ENCODE measurements at regions not wholly inside any gene's neighbourhood (a gene's known extent, or its start where the extent isn't known, plus 50 kb on each side); places are given as distances from the start of the nearest gene placed in this dataset.
"Not testable (repeated sequence)": the region's sequence is repeated elsewhere in the genome, so short reads cannot be mapped to it uniquely, and the experiment has no call there.

DNA sequence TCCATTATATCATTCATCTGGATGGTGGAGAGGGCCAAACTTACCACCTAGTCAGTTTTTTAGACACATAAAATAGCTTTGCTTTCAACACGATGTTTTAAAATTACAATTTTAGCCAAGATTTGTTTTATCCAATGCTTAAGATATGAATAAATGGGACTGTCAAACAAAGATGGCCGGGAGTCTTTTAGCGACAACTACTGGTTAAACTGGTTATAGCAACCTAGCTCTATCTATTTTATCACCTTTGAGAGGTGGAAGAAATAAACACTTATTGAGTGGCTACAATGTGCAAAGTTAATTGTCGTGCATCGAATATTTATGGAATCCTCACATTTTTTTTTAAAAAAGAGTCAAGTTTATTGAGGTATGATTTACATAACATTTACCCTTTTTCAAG is 279.8 kb downstream of the MIAT start:
- WGBS (ENCODE audit: insufficient coverage), result no CpG with 5 or more reads among the region's 5 CpGs
- Histone ChIP-seq H3K36me3 (ENCODE audit: control insufficient read depth, insufficient read depth, low read length) (no peaks in the 10 kb centered on the region), H3K27me3 (ENCODE audit: control insufficient read depth, insufficient read depth, low read length) (peaks cover 10% of the 10 kb centered on the region), H3K4me1 (ENCODE audit: control insufficient read depth, insufficient read depth, low read length) (no peaks in the 10 kb centered on the region), H3K9me3 (replicated peaks; ENCODE audit: control insufficient read depth, low read depth, low read length) (no peaks in the 10 kb centered on the region), H3K27ac (ENCODE audit: low read length) (no peak overlapping the region), H3K4me3 (ENCODE audit: low read length) (no peak overlapping the region)
- no peak for DNase-seq

DNA sequence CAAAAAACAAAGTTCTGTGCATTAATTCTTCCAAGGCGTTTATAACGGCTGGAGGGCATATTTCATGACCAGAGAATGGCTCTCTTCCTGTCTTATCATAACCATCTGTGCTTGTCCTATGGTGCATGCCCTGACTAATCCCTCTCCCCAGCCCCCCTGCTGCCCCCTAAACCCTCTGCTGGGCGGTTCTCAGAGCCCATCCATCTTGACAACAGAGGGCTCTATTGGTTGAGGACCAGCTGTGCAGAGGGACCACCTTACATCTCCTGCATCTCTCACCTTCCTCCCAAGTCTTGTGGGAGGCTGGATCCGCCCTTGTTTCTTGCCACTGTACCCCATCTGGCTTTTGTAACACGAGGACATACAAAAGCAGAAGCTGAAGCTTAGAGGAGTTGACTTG is 282.1 kb downstream of the MIAT start:
- Histone ChIP-seq H3K4me3 (ENCODE audit: low read length) (no peak overlapping the region), H3K4me1 (ENCODE audit: control insufficient read depth, insufficient read depth, low read length) (no peaks in the 10 kb centered on the region), H3K9me3 (replicated peaks; ENCODE audit: control insufficient read depth, low read depth, low read length) (no peaks in the 10 kb centered on the region), H3K27ac (ENCODE audit: low read length) (no peak overlapping the region), H3K36me3 (ENCODE audit: control insufficient read depth, insufficient read depth, low read length) (no peaks in the 10 kb centered on the region), H3K27me3 (ENCODE audit: control insufficient read depth, insufficient read depth, low read length) (peaks cover 10% of the 10 kb centered on the region)
- 43% methylated on average over 5 of the region's 5 CpGs for WGBS (ENCODE audit: insufficient coverage)
- no peak for DNase-seq

DNA sequence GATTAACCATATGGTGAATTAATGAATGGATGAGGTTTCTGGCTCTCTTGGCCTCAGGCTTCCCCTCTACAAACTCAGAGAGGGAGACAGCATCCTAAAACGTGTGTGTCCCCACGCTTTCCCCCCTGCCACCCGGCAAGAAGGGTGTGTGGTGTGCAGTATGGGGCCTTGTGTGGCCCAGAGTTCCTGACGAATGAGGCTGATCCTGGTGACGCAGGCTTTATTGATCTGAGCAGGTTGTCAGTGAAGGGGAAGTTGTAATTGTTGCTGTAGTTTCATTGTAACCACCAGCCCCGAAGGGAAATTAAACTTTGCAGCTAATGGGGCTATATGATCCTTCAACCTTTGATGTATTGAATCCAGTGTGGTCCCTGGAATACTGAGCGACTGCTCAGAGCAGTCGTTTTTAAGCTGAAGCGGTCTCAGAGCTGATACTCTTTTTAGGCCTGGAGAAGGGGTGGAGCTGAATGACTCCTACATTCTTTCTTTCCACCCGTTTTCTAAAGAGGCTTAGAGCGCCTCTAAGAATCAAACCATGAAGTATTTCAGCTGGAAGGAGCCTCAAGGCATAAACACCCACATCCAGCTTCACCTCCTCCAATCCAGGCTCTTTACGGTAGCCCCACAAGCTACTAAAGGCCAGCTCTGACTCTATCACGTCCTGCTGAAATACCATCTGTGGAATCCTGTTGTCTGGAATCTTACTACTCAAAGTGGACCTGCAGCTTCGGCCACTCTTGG is 284.7 kb downstream of the MIAT start:
- 51% methylated on average over 7 of the region's 14 CpGs for WGBS (ENCODE audit: insufficient coverage)
- Histone ChIP-seq H3K27me3 (ENCODE audit: control insufficient read depth, insufficient read depth, low read length) (peaks cover 6% of the 10 kb centered on the region), H3K27ac (ENCODE audit: low read length) (no peak overlapping the region), H3K36me3 (ENCODE audit: control insufficient read depth, insufficient read depth, low read length) (no peaks in the 10 kb centered on the region), H3K9me3 (replicated peaks; ENCODE audit: control insufficient read depth, low read depth, low read length) (no peaks in the 10 kb centered on the region), H3K4me1 (ENCODE audit: control insufficient read depth, insufficient read depth, low read length) (no peaks in the 10 kb centered on the region), H3K4me3 (ENCODE audit: low read length) (no peak overlapping the region)
- DNase-seq, result peak; percentile 18

DNA sequence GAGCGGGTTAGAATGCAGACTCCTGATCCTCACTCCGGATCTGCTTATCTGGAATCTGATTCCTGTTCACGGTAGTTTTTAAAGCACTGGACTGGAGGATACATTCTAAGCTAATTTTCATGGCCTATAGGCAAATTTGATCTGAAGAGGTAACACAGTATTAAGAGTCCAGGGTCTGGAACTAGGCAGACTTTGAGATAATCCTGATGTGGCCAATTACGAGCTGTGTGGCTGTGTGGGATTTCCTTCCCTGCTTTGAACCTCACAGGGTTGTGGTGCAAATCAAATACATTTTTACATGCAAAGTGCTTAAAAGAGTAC is 285.2 kb downstream of the MIAT start:
- H3K36me3 ChIP-seq (ENCODE audit: control insufficient read depth, insufficient read depth, low read length), result no peaks in the 10 kb centered on the region
- no peaks in the 10 kb centered on the region for H3K4me1 ChIP-seq (ENCODE audit: control insufficient read depth, insufficient read depth, low read length)
- no peak overlapping the region for H3K4me3 ChIP-seq (ENCODE audit: low read length)
- 29% methylated on average over 3 of the region's 4 CpGs for WGBS (ENCODE audit: insufficient coverage)
- no peaks in the 10 kb centered on the region for H3K9me3 ChIP-seq (replicated peaks; ENCODE audit: control insufficient read depth, low read depth, low read length)
- DNase-seq, result peak; percentile 11
- peaks cover 6% of the 10 kb centered on the region for H3K27me3 ChIP-seq (ENCODE audit: control insufficient read depth, insufficient read depth, low read length)
- H3K27ac ChIP-seq (ENCODE audit: low read length), result no peak overlapping the region

DNA sequence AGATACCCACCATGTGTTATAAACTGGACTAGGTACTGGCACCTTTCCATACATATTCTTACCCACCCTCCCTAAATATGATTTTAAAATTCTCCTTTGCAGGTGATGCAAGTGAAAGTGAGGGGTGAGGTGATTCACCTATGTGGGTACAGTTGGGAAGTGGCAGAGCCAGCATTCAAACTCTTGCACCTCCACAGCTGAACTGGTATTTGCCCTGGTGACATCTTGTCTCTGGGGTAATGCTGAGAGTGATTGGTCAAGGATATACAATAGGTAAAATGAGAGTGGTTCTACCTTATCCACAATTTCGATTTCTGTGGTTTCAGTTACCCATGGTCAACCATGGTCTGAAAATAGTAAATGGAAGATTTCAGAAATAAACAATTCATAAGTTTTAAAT is 288.2 kb downstream of the MIAT start:
- no CpG with 5 or more reads among the region's 1 CpG for WGBS (ENCODE audit: insufficient coverage)
- no peaks in the 10 kb centered on the region for H3K36me3 ChIP-seq (ENCODE audit: control insufficient read depth, insufficient read depth, low read length)
- DNase-seq, result no peak
- no peaks in the 10 kb centered on the region for H3K4me1 ChIP-seq (ENCODE audit: control insufficient read depth, insufficient read depth, low read length)
- H3K27me3 ChIP-seq (ENCODE audit: control insufficient read depth, insufficient read depth, low read length), result peaks cover 2% of the 10 kb centered on the region
- H3K4me3 ChIP-seq (ENCODE audit: low read length), result no peak overlapping the region
- no peaks in the 10 kb centered on the region for H3K9me3 ChIP-seq (replicated peaks; ENCODE audit: control insufficient read depth, low read depth, low read length)
- H3K27ac ChIP-seq (ENCODE audit: low read length), result no peak overlapping the region

DNA sequence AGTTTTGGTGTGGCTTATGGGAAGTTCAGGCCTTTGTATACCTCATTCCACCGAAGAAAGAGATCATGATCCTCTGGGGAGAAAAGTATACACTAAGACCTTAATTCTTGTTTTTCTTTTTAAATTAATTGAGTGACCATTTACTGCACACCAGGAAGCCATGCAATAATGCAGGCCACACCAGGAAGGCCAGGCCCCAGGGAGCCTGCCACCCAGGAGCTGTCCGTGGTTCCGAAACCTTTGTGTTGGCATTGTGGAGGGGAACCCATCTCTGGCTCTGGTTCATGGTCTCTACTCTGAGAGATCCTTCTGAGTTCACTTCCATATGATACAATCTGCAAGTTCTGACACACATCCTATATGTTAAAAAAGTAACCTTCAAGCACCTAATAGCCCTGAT is 291.8 kb downstream of the MIAT start:
- H3K36me3 ChIP-seq (ENCODE audit: control insufficient read depth, insufficient read depth, low read length), result no peaks in the 10 kb centered on the region
- H3K4me3 ChIP-seq (ENCODE audit: low read length), result no peak overlapping the region
- peak; percentile 16 for DNase-seq
- H3K4me1 ChIP-seq (ENCODE audit: control insufficient read depth, insufficient read depth, low read length), result peaks cover 10% of the 10 kb centered on the region
- WGBS (ENCODE audit: insufficient coverage), result 24% methylated on average over 2 of the region's 3 CpGs
- no peak overlapping the region for H3K27ac ChIP-seq (ENCODE audit: low read length)
- peaks cover 17% of the 10 kb centered on the region for H3K27me3 ChIP-seq (ENCODE audit: control insufficient read depth, insufficient read depth, low read length)
- no peaks in the 10 kb centered on the region for H3K9me3 ChIP-seq (replicated peaks; ENCODE audit: control insufficient read depth, low read depth, low read length)

DNA sequence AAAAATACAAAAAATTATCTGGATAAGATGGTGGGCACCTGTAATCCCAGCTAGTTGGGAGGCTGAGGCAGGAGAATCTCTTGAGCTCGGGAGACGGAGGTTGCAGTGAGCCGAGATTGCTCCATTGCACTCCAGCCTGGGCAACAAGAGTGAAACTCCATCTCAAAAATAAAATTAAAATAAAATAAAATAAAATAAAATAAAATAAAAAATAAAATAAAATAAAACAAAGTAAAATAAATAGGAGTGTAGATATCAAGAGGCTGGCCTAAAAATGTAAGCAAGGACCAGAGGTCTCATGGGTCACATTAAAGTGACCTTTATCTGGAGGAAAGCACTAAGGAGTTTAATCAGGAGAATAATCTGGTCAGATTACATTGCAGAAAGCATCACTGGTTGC is 293.8 kb downstream of the MIAT start:
- not testable (repeated sequence) for H3K36me3 ChIP-seq (ENCODE audit: control insufficient read depth, insufficient read depth, low read length); H3K27ac ChIP-seq (ENCODE audit: low read length); H3K4me3 ChIP-seq (ENCODE audit: low read length); DNase-seq; H3K9me3 ChIP-seq (replicated peaks; ENCODE audit: control insufficient read depth, low read depth, low read length)
- no CpG with 5 or more reads among the region's 3 CpGs for WGBS (ENCODE audit: insufficient coverage)
- Histone ChIP-seq H3K27me3 (ENCODE audit: control insufficient read depth, insufficient read depth, low read length) (peaks cover 22% of the 10 kb centered on the region), H3K4me1 (ENCODE audit: control insufficient read depth, insufficient read depth, low read length) (peaks cover 10% of the 10 kb centered on the region)

DNA sequence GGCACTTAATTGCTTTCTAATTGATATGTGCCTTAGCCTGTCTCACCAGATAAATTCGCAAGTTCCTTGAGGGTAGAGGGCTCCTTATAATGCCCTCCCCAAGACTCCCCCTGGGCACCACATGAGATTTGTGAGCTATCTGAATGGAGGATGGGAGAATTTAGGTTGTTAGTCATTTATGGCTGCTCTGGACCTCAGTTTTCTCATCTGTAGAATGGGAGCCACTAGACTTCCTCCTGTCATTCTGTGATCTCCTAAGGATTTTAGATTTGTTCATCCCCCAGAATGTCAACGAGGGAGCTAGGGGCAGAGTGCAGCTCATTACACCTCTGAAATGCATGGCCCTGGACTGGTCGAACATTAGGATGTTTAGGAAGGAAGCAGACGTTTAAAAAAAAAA is 294.6 kb downstream of the MIAT start:
- H3K27me3 ChIP-seq (ENCODE audit: control insufficient read depth, insufficient read depth, low read length), result peaks cover 24% of the 10 kb centered on the region
- no peaks in the 10 kb centered on the region for H3K36me3 ChIP-seq (ENCODE audit: control insufficient read depth, insufficient read depth, low read length)
- no peak for DNase-seq
- H3K27ac ChIP-seq (ENCODE audit: low read length), result no peak overlapping the region
- peaks cover 10% of the 10 kb centered on the region for H3K4me1 ChIP-seq (ENCODE audit: control insufficient read depth, insufficient read depth, low read length)
- H3K9me3 ChIP-seq (replicated peaks; ENCODE audit: control insufficient read depth, low read depth, low read length), result no peaks in the 10 kb centered on the region
- no CpG with 5 or more reads among the region's 4 CpGs for WGBS (ENCODE audit: insufficient coverage)
- H3K4me3 ChIP-seq (ENCODE audit: low read length), result no peak overlapping the region

DNA sequence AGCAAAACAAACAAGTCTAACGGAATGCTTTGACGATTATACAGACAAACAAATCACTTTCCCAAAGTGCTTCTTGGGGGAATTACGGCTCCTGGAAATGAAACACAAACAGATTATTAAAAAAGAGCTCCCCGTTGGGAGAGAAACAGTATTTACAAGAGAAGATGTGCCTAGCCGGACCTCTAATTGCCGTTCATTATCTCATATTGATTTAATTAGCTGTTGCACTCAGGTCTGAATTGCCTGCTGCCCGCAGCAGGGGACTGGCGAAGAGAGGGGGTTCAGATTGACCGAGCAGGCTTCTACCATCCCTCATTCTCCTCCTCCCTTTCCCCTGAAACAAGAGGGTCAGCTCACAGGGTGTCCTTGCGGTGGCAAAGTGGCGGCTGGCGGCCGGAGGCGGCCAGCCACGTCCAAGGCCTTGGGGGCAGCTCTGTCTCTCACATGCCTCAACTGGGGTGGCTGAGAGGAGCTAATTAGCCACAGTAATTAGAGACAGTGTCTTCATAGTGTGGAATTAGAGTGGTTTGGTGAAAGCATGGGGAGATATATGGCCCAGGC is 295.1 kb downstream of the MIAT start:
- Histone ChIP-seq H3K4me3 (ENCODE audit: low read length) (no peak overlapping the region), H3K9me3 (replicated peaks; ENCODE audit: control insufficient read depth, low read depth, low read length) (no peaks in the 10 kb centered on the region), H3K4me1 (ENCODE audit: control insufficient read depth, insufficient read depth, low read length) (peaks cover 10% of the 10 kb centered on the region), H3K27me3 (ENCODE audit: control insufficient read depth, insufficient read depth, low read length) (peaks cover 25% of the 10 kb centered on the region), H3K36me3 (ENCODE audit: control insufficient read depth, insufficient read depth, low read length) (no peaks in the 10 kb centered on the region), H3K27ac (ENCODE audit: low read length) (no peak overlapping the region)
- DNase-seq, result peak; percentile 58
- WGBS (ENCODE audit: insufficient coverage), result 32% methylated on average over 6 of the region's 15 CpGs

DNA sequence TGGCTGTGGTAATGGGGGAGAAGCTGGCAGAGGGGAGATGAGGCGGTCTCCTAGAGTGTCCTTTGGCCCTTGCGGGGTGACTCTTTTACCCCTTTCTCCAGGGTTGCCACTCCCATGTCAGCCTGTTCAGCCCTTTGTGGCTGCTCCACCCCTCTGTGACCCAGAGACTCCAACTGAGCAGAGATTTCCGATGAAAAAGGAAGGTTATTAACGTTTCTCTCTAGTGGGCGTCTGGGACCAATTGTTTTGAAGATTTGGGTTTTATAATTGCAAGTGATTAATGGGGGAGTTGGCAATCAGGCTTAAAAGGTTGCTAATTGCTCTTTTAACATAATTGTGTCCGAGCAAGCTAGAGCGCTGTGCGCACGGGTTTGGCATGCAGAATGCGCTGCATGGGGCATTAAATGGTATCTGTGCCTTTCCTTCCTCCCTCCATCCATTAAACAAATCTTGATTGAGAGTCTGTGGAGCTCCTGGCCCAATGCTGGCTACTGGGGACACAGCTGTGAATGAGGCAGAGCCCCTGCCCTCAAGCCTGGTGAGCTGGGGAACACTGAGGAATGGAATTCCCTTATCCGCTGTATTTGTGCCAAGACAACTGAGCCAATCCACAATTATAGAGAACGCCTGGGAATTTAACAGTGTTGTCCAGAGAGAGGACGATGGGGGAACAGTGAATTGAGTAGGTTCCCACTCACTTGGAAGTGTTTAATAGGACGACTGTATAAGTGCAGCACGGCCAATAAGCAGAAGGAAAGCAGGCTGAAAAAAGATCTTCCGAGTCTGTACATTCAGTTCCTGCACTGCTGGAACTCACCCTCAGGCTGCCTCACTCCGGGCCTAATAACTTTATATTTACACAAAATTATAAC is 295.9 kb downstream of the MIAT start:
- 10% methylated on average over 7 of the region's 17 CpGs for WGBS (ENCODE audit: insufficient coverage)
- Histone ChIP-seq H3K27ac (ENCODE audit: low read length) (no peak overlapping the region), H3K27me3 (ENCODE audit: control insufficient read depth, insufficient read depth, low read length) (peaks cover 30% of the 10 kb centered on the region), H3K9me3 (replicated peaks; ENCODE audit: control insufficient read depth, low read depth, low read length) (no peaks in the 10 kb centered on the region), H3K36me3 (ENCODE audit: control insufficient read depth, insufficient read depth, low read length) (no peaks in the 10 kb centered on the region), H3K4me1 (ENCODE audit: control insufficient read depth, insufficient read depth, low read length) (peaks cover 10% of the 10 kb centered on the region), H3K4me3 (ENCODE audit: low read length) (no peak overlapping the region)
- peak; percentile 86 for DNase-seq
